ENCODE measurements at regions not wholly inside any gene's neighbourhood (a gene's known extent, or its start where the extent isn't known, plus 50 kb on each side); places are given as distances from the start of the nearest gene placed in this dataset.
"Not testable (repeated sequence)": the region's sequence is repeated elsewhere in the genome, so short reads cannot be mapped to it uniquely, and the experiment has no call there.

- no peak for TF ChIP-seq CTCF (conservative IDR thresholded peaks at IDR 0.05; ENCODE audit: low read depth)
- POLR2A ChIA-PET (ENCODE audit: low non-redundant PET): no interaction called here
- no peak for DNase-seq (ENCODE audit: low spot score)
- H3K27ac ChIP-seq: no peak overlapping the region
- CTCF ChIA-PET: interaction anchor here (0.6 kb wide), 1 partner anchor 1412 kb away, joined by 3 read pairs; no protein-coding TSS in a partner anchor
Observed at GRCh38 chr11:13594044-13594443, 74.4 kb upstream of the FAR1 start.

GRCh38 chr11:13578514-13579140 is 82.8 kb upstream of the PTH start:
- CTCF ChIA-PET: no interaction called here
- no peak for DNase-seq (ENCODE audit: low spot score)
- no peak overlapping the region for H3K27ac ChIP-seq
- TF ChIP-seq CTCF (conservative IDR thresholded peaks at IDR 0.05; ENCODE audit: low read depth): no peak
- POLR2A ChIA-PET (ENCODE audit: low non-redundant PET): no interaction called here

- no peak for TF ChIP-seq CTCF (conservative IDR thresholded peaks at IDR 0.05; ENCODE audit: low read depth)
- ChIA-PET POLR2A (ENCODE audit: low non-redundant PET) (no interaction called here), CTCF (no interaction called here)
- no peak overlapping the region for H3K27ac ChIP-seq
- DNase-seq (ENCODE audit: low spot score): no peak
Observed at GRCh38 chr11:13577881-13578280, 82.1 kb upstream of the PTH start.

- no peak for DNase-seq (ENCODE audit: low spot score)
- POLR2A ChIA-PET (ENCODE audit: low non-redundant PET): no interaction called here
- H3K27ac ChIP-seq: no peak overlapping the region
- TF ChIP-seq CTCF (conservative IDR thresholded peaks at IDR 0.05; ENCODE audit: low read depth): no peak
- CTCF ChIA-PET: no interaction called here
Observed at GRCh38 chr11:13576995-13577394, 81.2 kb upstream of the PTH start.

GRCh38 chr11:13575385-13575784 is 79.6 kb upstream of the PTH start:
- POLR2A ChIA-PET (ENCODE audit: low non-redundant PET); H3K27ac ChIP-seq; CTCF ChIA-PET: not testable (repeated sequence)

GRCh38 chr11:13567551-13567950 is 71.8 kb upstream of the PTH start:
- ChIA-PET POLR2A (ENCODE audit: low non-redundant PET) (no interaction called here), CTCF (interaction anchor here (0.6 kb wide), 1 partner anchor 748 kb away, joined by 7 read pairs; no protein-coding TSS in a partner anchor)
- TF ChIP-seq CTCF (conservative IDR thresholded peaks at IDR 0.05; ENCODE audit: low read depth): no peak
- H3K27ac ChIP-seq: no peak overlapping the region
- DNase-seq (ENCODE audit: low spot score): no peak

More at GRCh38 chr11:13575385-13575784, 79.6 kb upstream of the PTH start:
- not testable (repeated sequence) for DNase-seq (ENCODE audit: low spot score)

- TF ChIP-seq CTCF (conservative IDR thresholded peaks at IDR 0.05; ENCODE audit: low read depth): no peak
- no peak overlapping the region for H3K27ac ChIP-seq
- ChIA-PET CTCF (interaction anchor here (0.6 kb wide), 1 partner anchor 19 kb away, joined by 3 read pairs; no protein-coding TSS in a partner anchor), POLR2A (ENCODE audit: low non-redundant PET) (no interaction called here)
- no peak for DNase-seq (ENCODE audit: low spot score)
Observed at GRCh38 chr11:13561860-13562259, 66.1 kb upstream of the PTH start.

GRCh38 chr11:13560341-13560740 is 64.5 kb upstream of the PTH start:
- POLR2A ChIA-PET (ENCODE audit: low non-redundant PET): not testable (repeated sequence)

More at GRCh38 chr11:13560341-13560740, 64.5 kb upstream of the PTH start:
- H3K27ac ChIP-seq; CTCF ChIA-PET; DNase-seq (ENCODE audit: low spot score): not testable (repeated sequence)
